K562 (cell line): ENCODE measurements at regions not wholly inside any gene's neighbourhood (a gene's known extent, or its start where the extent isn't known, plus 50 kb on each side); places are given as distances from the start of the nearest gene placed in this dataset.

Experiments used
- ATAC-seq: fragments of 200-7000 bp; cut with Tn5 transposase; 3 replicates; pipeline ENCODE4 v1.9.1; 2020; ENCODE audit warnings: moderate library complexity
- BruUV-seq: library from RNA; stranded (reverse); fragments of 400-500 nt; replicated peaks from 2 replicates; lab custom pipeline; 2021; lab: Mats Ljungman, UMichigan
- CTCF ChIA-PET: fragments of 300-600 bp; formaldehyde crosslinking; extraction: SDS; loops from one replicate; lab custom pipeline; 2021; ENCODE audit warnings: low intra/inter-chr PET ratio; lab: Yijun Ruan, JAX
- POLR2A ChIA-PET: fragments of 300-600, 350-650 bp; sonication (Branson Sonifier 250); formaldehyde crosslinking; extraction: SDS; loops from one replicate; lab custom pipeline; 2021; ENCODE audit warnings: antibody characterized with exemption, inconsistent platforms; lab: Yijun Ruan, JAX
- DNase-seq, 4 experiments: peaks; one replicate each; pipeline versions ENCODE4 v3.0.0 to v3.0.0-alpha.2; 2011 to 2018; ENCODE audit warnings: low spot score in 3 of 4, mixed read lengths in 3 of 4; ENCODE audit errors: extremely low read depth in 1 of 4
- FAIRE-seq: peaks from 2 replicates; lab custom pipeline; 2011; peaks lifted over from hg19 to GRCh38; lab: Jason Lieb, UNC
- H2AFZ ChIP-seq: 2 replicates; pipeline ENCODE4 v1.6.0; 2011; ENCODE audit warnings: low read depth, low read length, control low read depth, inconsistent platforms
- H3K27ac ChIP-seq: fragments of 200-600 bp; 3 replicates; pipeline ENCODE4 v1.8.0; 2011; ENCODE audit warnings: low read depth, mild to moderate bottlenecking, control low read depth, inconsistent platforms, low read length, moderate library complexity, mixed read lengths; ENCODE audit errors: extremely low read depth
- H3K27me3 ChIP-seq, 2 experiments: fragments of 300-600 bp in 1 of 2; 2 replicates in 1 of 2; 3 replicates in 1 of 2; pipeline versions ENCODE4 v1.6.0 to v1.8.0; 2011; ENCODE audit warnings: inconsistent platforms in 2 of 2, low read length in 2 of 2, mild to moderate bottlenecking in 1 of 2, mixed read lengths in 1 of 2, moderate library complexity in 1 of 2; ENCODE audit not compliant: control insufficient read depth in 2 of 2, insufficient read depth in 2 of 2
- H3K36me3 ChIP-seq: fragments of 300-600 bp; 3 replicates; pipeline ENCODE4 v1.8.0; 2011; ENCODE audit warnings: mild to moderate bottlenecking, low read length, inconsistent platforms; ENCODE audit not compliant: control insufficient read depth, insufficient read depth
- H3K4me1 ChIP-seq, 2 experiments: fragments of 200-600 bp in 1 of 2; replicated peaks in 1 of 2; 2 replicates in 1 of 2; 3 replicates in 1 of 2; pipeline versions ENCODE4 v1.5.1 to v1.8.0; 2011; ENCODE audit warnings: inconsistent platforms in 2 of 2, low read length in 2 of 2, mild to moderate bottlenecking in 1 of 2, mixed read lengths in 1 of 2, moderate library complexity in 1 of 2; ENCODE audit not compliant: control insufficient read depth in 2 of 2, insufficient read depth in 2 of 2
- H3K4me2 ChIP-seq: 2 replicates; pipeline ENCODE4 v1.6.1; 2011; ENCODE audit warnings: low read length, control low read depth, inconsistent platforms, mixed read lengths; ENCODE audit not compliant: insufficient read depth
- H3K4me3 ChIP-seq: fragments of 200-600 bp; sonication (generic), shearing (Covaris generic); 2 replicates; pipeline ENCODE4 v1.5.1; 2016; ENCODE audit warnings: control low read depth, inconsistent platforms
- H3K79me2 ChIP-seq: fragments of 200-600 bp; 3 replicates; pipeline ENCODE4 v1.8.0; 2011; ENCODE audit warnings: low read length, inconsistent platforms; ENCODE audit not compliant: control insufficient read depth, insufficient read depth
- H3K9ac ChIP-seq, 2 experiments: 2 replicates each; pipeline versions ENCODE4 v1.6.0 to v1.6.1; 2011; ENCODE audit warnings: low read depth in 2 of 2, low read length in 2 of 2, control low read depth in 1 of 2, inconsistent platforms in 1 of 2, mild to moderate bottlenecking in 1 of 2, mixed read lengths in 1 of 2; ENCODE audit not compliant: insufficient read depth in 1 of 2
- H3K9me1 ChIP-seq: one replicate; pipeline ENCODE4 v1.6.0; 2011; ENCODE audit warnings: inconsistent platforms, mild to moderate bottlenecking, low read length, moderate library complexity; ENCODE audit not compliant: control insufficient read depth, insufficient read depth
- H3K9me3 ChIP-seq: replicated peaks from 2 replicates; pipeline ENCODE4 v1.5.1; 2011; ENCODE audit warnings: low read depth, low read length, inconsistent platforms; ENCODE audit not compliant: control insufficient read depth, insufficient read depth
- H4K20me1 ChIP-seq: replicated peaks from 2 replicates; pipeline ENCODE4 v1.6.1; 2011; ENCODE audit warnings: low read length, inconsistent platforms, mixed read lengths; ENCODE audit not compliant: control insufficient read depth, insufficient read depth
- ARHGAP35 ChIP-seq: fragments of 450-650 bp; IDR thresholded peaks from 2 replicates; pipeline ENCODE4 v1.6.1; 2018; ENCODE audit not compliant: partially characterized antibody
- ARID2 ChIP-seq: fragments of 450-650 bp; IDR thresholded peaks from 2 replicates; pipeline ENCODE4 v1.6.1; 2017; ENCODE audit warnings: antibody characterized with exemption, mild to moderate bottlenecking
- CBFA2T3 ChIP-seq: fragments of 450-650 bp; IDR thresholded peaks from 2 replicates; pipeline ENCODE4 v1.6.1; 2017
- COPS2 ChIP-seq: fragments of 450-650 bp; conservative IDR thresholded peaks from 2 replicates; pipeline ENCODE4 v1.6.1; 2016; ENCODE audit warnings: mild to moderate bottlenecking, moderate library complexity
- KDM4B ChIP-seq, 2 experiments: fragments of 450-650 bp in 1 of 2; sonication (generic) in 1 of 2; IDR thresholded peaks; 2 replicates each; pipeline ENCODE4 v1.6.1; 2016 to 2017; ENCODE audit warnings: borderline replicate concordance in 2 of 2, antibody characterized with exemption in 1 of 2, low read depth in 1 of 2, mild to moderate bottlenecking in 1 of 2
- MCM3 ChIP-seq: fragments of 450-650 bp; IDR thresholded peaks from 2 replicates; pipeline ENCODE4 v1.6.1; 2016
- PHB ChIP-seq: fragments of 250-450 bp; sonication (Bioruptor Pico); IDR thresholded peaks from 2 replicates; pipeline ENCODE4 v1.5.0; 2021
- PRPF4 ChIP-seq: fragments of 200-400 bp; formaldehyde crosslinking; IDR thresholded peaks from one replicate; pipeline ENCODE4 v1.6.1; 2017; ENCODE audit warnings: low read length, low read depth, mild to moderate bottlenecking; ENCODE audit not compliant: insufficient read depth, poor library complexity, severe bottlenecking
- SRF ChIP-seq, 2 experiments: fragments of 250-450, 450-650 bp in 1 of 2; sonication (Bioruptor Pico) in 1 of 2; sonication (generic) in 1 of 2; formaldehyde crosslinking; IDR thresholded peaks; 2 replicates each; pipeline versions ENCODE4 v1.5.0 to v1.5.1; 2020 to 2022; ENCODE audit warnings: mild to moderate bottlenecking in 1 of 2, missing genetic modification reagents in 1 of 2
- ZBTB7A ChIP-seq: IDR thresholded peaks from 2 replicates; pipeline ENCODE4 v1.6.1; 2011; ENCODE audit warnings: low read depth, mild to moderate bottlenecking, low read length, moderate library complexity, borderline replicate concordance; ENCODE audit not compliant: control insufficient read depth
- WGBS: fragments of 100-300 bp; shearing (Covaris generic); methylation state at CpG from one replicate; pipeline ENCODE4 v1.1.6; 2016; ENCODE audit warnings: low coverage, mixed read lengths; ENCODE audit not compliant: insufficient coverage; ENCODE audit errors: missing lambda C conversion rate; 5-methylcytosine and 5-hydroxymethylcytosine counted together
- in situ Hi-C: fragments of 300-500 bp; cut with MboI; formaldehyde crosslinking; loops from 4 replicates; pipeline ENCODE4 v1.15.0; 2018; ENCODE audit warnings: inconsistent platforms, mixed read lengths
- intact Hi-C: fragments of 100-400 bp; cut with micrococcal nuclease; formaldehyde crosslinking; loops from 2 replicates; pipeline ENCODE4 v1.14.2; 2022
- TF ChIP-seq, protein P1 (sequence below): fragments of 150-350 bp; IDR thresholded peaks from 2 replicates; pipeline ENCODE4 v1.6.1; 2014; ENCODE audit warnings: low read depth, mild to moderate bottlenecking, low read length, borderline replicate concordance

GRCh38 chr18:24539866-24540617, 79.6 kb downstream of the HRH4 start:
- 0% methylated on average over 4 of the region's 4 CpGs for WGBS
- ATAC-seq (no peak), FAIRE-seq (no peak), DNase-seq (no peak)
- H3K27me3 ChIP-seq = no peaks in the 10 kb centered on the region
- H3K4me2 ChIP-seq = no peak overlapping the region
- CTCF ChIA-PET = no interaction called here
- no TSS peak for BruUV-seq
- in situ Hi-C loops (no loop called here), intact Hi-C loops (loop anchor here (10.0 kb wide), 2 partner anchors 65 to 1355 kb away; no protein-coding TSS in a partner anchor)
- H3K9ac ChIP-seq = no peak overlapping the region
- H2AFZ ChIP-seq = no peak overlapping the region
- TF ChIP-seq ZBTB7A (no peak), ARID2 (no peak), SRF (CRISPR knock-in tag; IDR thresholded peaks at IDR 0.05) (no peak), ARHGAP35 (no peak), MCM3 (no peak), PHB (no peak), COPS2 (no peak), CBFA2T3 (no peak), KDM4B (IDR thresholded peaks at IDR 0.05; ENCODE audit: borderline replicate concordance in 2 of 2, low read depth in 1 of 2) (no peak), PRPF4 (no peak)
- TF ChIP-seq, protein P1, sequence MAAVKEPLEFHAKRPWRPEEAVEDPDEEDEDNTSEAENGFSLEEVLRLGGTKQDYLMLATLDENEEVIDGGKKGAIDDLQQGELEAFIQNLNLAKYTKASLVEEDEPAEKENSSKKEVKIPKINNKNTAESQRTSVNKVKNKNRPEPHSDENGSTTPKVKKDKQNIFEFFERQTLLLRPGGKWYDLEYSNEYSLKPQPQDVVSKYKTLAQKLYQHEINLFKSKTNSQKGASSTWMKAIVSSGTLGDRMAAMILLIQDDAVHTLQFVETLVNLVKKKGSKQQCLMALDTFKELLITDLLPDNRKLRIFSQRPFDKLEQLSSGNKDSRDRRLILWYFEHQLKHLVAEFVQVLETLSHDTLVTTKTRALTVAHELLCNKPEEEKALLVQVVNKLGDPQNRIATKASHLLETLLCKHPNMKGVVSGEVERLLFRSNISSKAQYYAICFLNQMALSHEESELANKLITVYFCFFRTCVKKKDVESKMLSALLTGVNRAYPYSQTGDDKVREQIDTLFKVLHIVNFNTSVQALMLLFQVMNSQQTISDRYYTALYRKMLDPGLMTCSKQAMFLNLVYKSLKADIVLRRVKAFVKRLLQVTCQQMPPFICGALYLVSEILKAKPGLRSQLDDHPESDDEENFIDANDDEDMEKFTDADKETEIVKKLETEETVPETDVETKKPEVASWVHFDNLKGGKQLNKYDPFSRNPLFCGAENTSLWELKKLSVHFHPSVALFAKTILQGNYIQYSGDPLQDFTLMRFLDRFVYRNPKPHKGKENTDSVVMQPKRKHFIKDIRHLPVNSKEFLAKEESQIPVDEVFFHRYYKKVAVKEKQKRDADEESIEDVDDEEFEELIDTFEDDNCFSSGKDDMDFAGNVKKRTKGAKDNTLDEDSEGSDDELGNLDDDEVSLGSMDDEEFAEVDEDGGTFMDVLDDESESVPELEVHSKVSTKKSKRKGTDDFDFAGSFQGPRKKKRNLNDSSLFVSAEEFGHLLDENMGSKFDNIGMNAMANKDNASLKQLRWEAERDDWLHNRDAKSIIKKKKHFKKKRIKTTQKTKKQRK = no peak
- no peaks in the 10 kb centered on the region for H3K9me3 ChIP-seq
- no peaks in the 10 kb centered on the region for H3K36me3 ChIP-seq
- H3K79me2 ChIP-seq = no peaks in the 10 kb centered on the region
- POLR2A ChIA-PET = interaction anchor here (0.6 kb wide), 1 partner anchor 179 kb away, joined by 3 read pairs; no protein-coding TSS in a partner anchor
- H3K4me3 ChIP-seq = no peak overlapping the region
- H3K9me1 ChIP-seq = no peaks in the 10 kb centered on the region
- H3K4me1 ChIP-seq = no peaks in the 10 kb centered on the region
- no peaks in the 10 kb centered on the region for H4K20me1 ChIP-seq
- H3K27ac ChIP-seq = no peak overlapping the region
